SK-N-SH (cell line): ENCODE measurements at regions not wholly inside any gene's neighbourhood (a gene's known extent, or its start where the extent isn't known, plus 50 kb on each side); places are given as distances from the start of the nearest gene placed in this dataset.

Source experiments
- CTCF ChIA-PET: fragments of 300-600, 350-600 bp; formaldehyde crosslinking; extraction: SDS; loops from one replicate; lab custom pipeline; 2021; lab: Yijun Ruan, JAX
- POLR2A ChIA-PET: fragments of 350-600 bp; sonication (Branson Sonifier 250); formaldehyde crosslinking; extraction: SDS; loops from one replicate; lab custom pipeline; 2020; ENCODE audit warnings: antibody characterized with exemption, inconsistent platforms; lab: Yijun Ruan, JAX
- DNase-seq: peaks from one replicate; pipeline ENCODE4 v3.0.0; 2012
- H2AFZ ChIP-seq: fragments of 200-600 bp; sonication (generic); 2 replicates; pipeline ENCODE4 v1.8.1; 2016; ENCODE audit warnings: antibody characterized with exemption, mild to moderate bottlenecking, low read depth
- H3F3A ChIP-seq: fragments of 200-600 bp; sonication (generic); replicated peaks from 2 replicates; pipeline ENCODE3; 2016; ENCODE audit warnings: antibody characterized with exemption, mild to moderate bottlenecking; ENCODE audit not compliant: insufficient read depth
- H3K27ac ChIP-seq, 2 experiments: fragments of 200-500 bp in 1 of 2; fragments of 200-600 bp in 1 of 2; sonication (Bioruptor generic) in 1 of 2; sonication (generic), shearing (Covaris generic) in 1 of 2; 2 replicates each; pipeline versions ENCODE4 v1.5.1 to v1.6.1; 2014 to 2016; ENCODE audit warnings: low read depth in 2 of 2, inconsistent platforms in 1 of 2, low read length in 1 of 2, mild to moderate bottlenecking in 1 of 2, mixed read lengths in 1 of 2
- H3K27me3 ChIP-seq: fragments of 200-600 bp; sonication (generic), shearing (Covaris generic); 2 replicates; pipeline ENCODE4 v1.6.1; 2016; ENCODE audit warnings: mixed run types; ENCODE audit not compliant: insufficient read depth
- H3K36me3 ChIP-seq, 2 experiments: fragments of 200-500 bp in 1 of 2; fragments of 200-600 bp in 1 of 2; sonication (Bioruptor generic) in 1 of 2; sonication (generic) in 1 of 2; replicated peaks in 1 of 2; 2 replicates each; pipeline versions ENCODE3 to v1.5.1; 2014 to 2016; ENCODE audit warnings: low read length in 1 of 2, mild to moderate bottlenecking in 1 of 2; ENCODE audit not compliant: insufficient read depth in 2 of 2, control insufficient read depth in 1 of 2
- H3K4me1 ChIP-seq, 2 experiments: fragments of 200-500 bp in 1 of 2; fragments of 200-600 bp in 1 of 2; sonication (Bioruptor generic) in 1 of 2; sonication (generic), shearing (Covaris generic) in 1 of 2; 2 replicates each; pipeline versions ENCODE4 v1.5.1 to v1.6.1; 2014 to 2016; ENCODE audit warnings: low read depth in 1 of 2, low read length in 1 of 2, mixed run types in 1 of 2; ENCODE audit not compliant: insufficient read depth in 2 of 2, control insufficient read depth in 1 of 2
- H3K4me2 ChIP-seq: fragments of 200-600 bp; sonication (generic), shearing (Covaris generic); 2 replicates; pipeline ENCODE4 v1.6.1; 2017; ENCODE audit warnings: mixed run types
- H3K4me3 ChIP-seq, 2 experiments: fragments of 200-500 bp in 1 of 2; fragments of 200-600 bp in 1 of 2; sonication (Bioruptor generic) in 1 of 2; sonication (generic), shearing (Covaris generic) in 1 of 2; 2 replicates each; pipeline versions ENCODE4 v1.5.1 to v1.8.1; 2014 to 2016; ENCODE audit warnings: low read depth in 2 of 2, inconsistent platforms in 1 of 2, low read length in 1 of 2, mild to moderate bottlenecking in 1 of 2, mixed read lengths in 1 of 2, moderate library complexity in 1 of 2
- H3K79me2 ChIP-seq: fragments of 200-600 bp; sonication (generic); 2 replicates; pipeline ENCODE4 v1.8.1; 2017; ENCODE audit warnings: mild to moderate bottlenecking; ENCODE audit not compliant: insufficient read depth
- H3K9ac ChIP-seq: fragments of 200-600 bp; sonication (generic); 2 replicates; pipeline ENCODE4 v1.6.1; 2017; ENCODE audit warnings: mixed run types
- H3K9me2 ChIP-seq: fragments of 200-600 bp; sonication (generic); 2 replicates; pipeline ENCODE4 v1.6.1; 2017; ENCODE audit warnings: mixed run types
- H3K9me3 ChIP-seq: fragments of 200-600 bp; sonication (generic); 2 replicates; pipeline ENCODE4 v1.6.1; 2017; ENCODE audit warnings: mixed run types, mild to moderate bottlenecking, moderate library complexity
- H4K20me1 ChIP-seq: fragments of 200-600 bp; sonication (generic); 2 replicates; pipeline ENCODE4 v1.6.1; 2017; ENCODE audit warnings: mild to moderate bottlenecking, mixed run types; ENCODE audit not compliant: insufficient read depth
- CHD2 ChIP-seq: fragments of 150-350 bp; IDR thresholded peaks from 2 replicates; pipeline ENCODE4 v1.6.1; 2018; ENCODE audit warnings: low read length; ENCODE audit not compliant: partially characterized antibody
- EP300 ChIP-seq, 2 experiments: IDR thresholded peaks; 2 replicates each; pipeline versions ENCODE4 v1.4.0 to v1.6.1; 2012; ENCODE audit warnings: borderline replicate concordance in 1 of 2, low read depth in 1 of 2, low read length in 1 of 2
- FOSL2 ChIP-seq: IDR thresholded peaks from 2 replicates; pipeline ENCODE4 v1.4.0; 2012; ENCODE audit warnings: low read depth, mild to moderate bottlenecking, moderate library complexity, borderline replicate concordance
- FOXM1 ChIP-seq: IDR thresholded peaks from 2 replicates; pipeline ENCODE4 v1.4.0; 2012; ENCODE audit warnings: low read depth, mild to moderate bottlenecking
- IRF3 ChIP-seq: fragments of 150-350 bp; IDR thresholded peaks from 2 replicates; pipeline ENCODE4 v1.6.1; 2016; ENCODE audit warnings: mild to moderate bottlenecking, low read depth, low read length
- MAX ChIP-seq: IDR thresholded peaks from 2 replicates; pipeline ENCODE4 v1.4.0; 2012; ENCODE audit warnings: low read depth
- PBX3 ChIP-seq: IDR thresholded peaks from 2 replicates; pipeline ENCODE4; 2012
- RFX5 ChIP-seq: IDR thresholded peaks from 2 replicates; pipeline ENCODE4 v1.6.1; 2012; ENCODE audit warnings: mild to moderate bottlenecking, improper control_type of control experiment, low read length
- TCF12 ChIP-seq: IDR thresholded peaks from 2 replicates; pipeline ENCODE4 v1.4.0; 2012
- USF1 ChIP-seq: IDR thresholded peaks from 2 replicates; pipeline ENCODE4 v1.4.0; 2012; ENCODE audit warnings: low read depth, borderline replicate concordance
- ZBTB33 ChIP-seq: IDR thresholded peaks from 2 replicates; pipeline ENCODE4 v1.4.0; 2012; ENCODE audit warnings: low read depth, borderline replicate concordance
- WGBS: methylation state at CpG from one replicate; pipeline ENCODE4 v1.1.6; 2017; ENCODE audit warnings: low lambda C conversion rate; 5-methylcytosine and 5-hydroxymethylcytosine counted together

- TF ChIP-seq ZBTB33 = no peak
- TF ChIP-seq IRF3 = no peak
- TF ChIP-seq USF1 = no peak
- no peak for TF ChIP-seq PBX3
- no peak for TF ChIP-seq RFX5
- TF ChIP-seq CHD2 = no peak
- no peak for TF ChIP-seq FOXM1
- TF ChIP-seq TCF12 = no peak
- TF ChIP-seq FOSL2 = no peak
- no peak for TF ChIP-seq MAX
- no peak for TF ChIP-seq EP300 (IDR thresholded peaks at IDR 0.05; ENCODE audit: borderline replicate concordance in 1 of 2, low read depth in 1 of 2, low read length in 1 of 2)
These were observed 133.7 kb downstream of the THNSL2 start (continued) for GRCh38 chr2:88303865-88304264.

- ChIA-PET POLR2A (no interaction called here), CTCF (interaction anchor here (0.8 to 1.1 kb wide), 2 partner anchors 11 to 158 kb away, joined by 3 read pairs; no protein-coding TSS in a partner anchor)
- H3K4me1 ChIP-seq = no peaks in the 10 kb centered on the region
- no peak overlapping the region for H2AFZ ChIP-seq
- H3K4me3 ChIP-seq = no peak overlapping the region
- TF ChIP-seq RFX5 (no peak), MAX (no peak)
- H3K9me3 ChIP-seq = no peaks in the 10 kb centered on the region
- no peak for DNase-seq
- H3K27me3 ChIP-seq = no peaks in the 10 kb centered on the region
- 28% methylated on average over 2 of the region's 2 CpGs for WGBS
- H3K4me2 ChIP-seq = no peak overlapping the region
- H4K20me1 ChIP-seq = no peaks in the 10 kb centered on the region
- no peaks in the 10 kb centered on the region for H3K36me3 ChIP-seq
- no peak overlapping the region for H3K9ac ChIP-seq
- no peaks in the 10 kb centered on the region for H3F3A ChIP-seq
- no peaks in the 10 kb centered on the region for H3K79me2 ChIP-seq
- H3K9me2 ChIP-seq = no peaks in the 10 kb centered on the region
- no peak overlapping the region for H3K27ac ChIP-seq
These were observed 126.1 kb downstream of the THNSL2 start for GRCh38 chr2:88296247-88296646.
